GM12865 (cell line): ENCODE measurements at regions not wholly inside any gene's neighbourhood (a gene's known extent, or its start where the extent isn't known, plus 50 kb on each side); places are given as distances from the start of the nearest gene placed in this dataset.

Experiments used
- DNase-seq: peaks from one replicate; pipeline ENCODE4 v3.0.0; 2010; ENCODE audit warnings: low read depth
- H3K4me3 ChIP-seq: 2 replicates; pipeline ENCODE4 v1.5.1; 2011; ENCODE audit warnings: mild to moderate bottlenecking, low read depth, low read length, control low read depth
- CTCF ChIP-seq: IDR thresholded peaks from 2 replicates; pipeline ENCODE4 v1.5.1; 2011; ENCODE audit warnings: low read length, control low read depth, low read depth, inconsistent platforms; ENCODE audit not compliant: insufficient read depth; ENCODE audit errors: missing control alignments

GRCh38 chr4:117239434-117239833 lies 154.1 kb upstream of the TRAM1L1 start:
- no peak for DNase-seq
- H3K4me3 ChIP-seq, result no peak overlapping the region
- no peak for TF ChIP-seq CTCF

GRCh38 chr4:117249333-117249732 lies 164.0 kb upstream of the TRAM1L1 start:
- no peak overlapping the region for H3K4me3 ChIP-seq
- peak; percentile 38 for DNase-seq
- TF ChIP-seq CTCF, result no peak

- no peak for DNase-seq
- no peak overlapping the region for H3K4me3 ChIP-seq
- no peak for TF ChIP-seq CTCF
Observed at GRCh38 chr4:117264072-117264471, 178.7 kb upstream of the TRAM1L1 start.

- no peak overlapping the region for H3K4me3 ChIP-seq
- TF ChIP-seq CTCF, result no peak
- peak; percentile 24 for DNase-seq
Observed at GRCh38 chr4:117267317-117267716, 181.9 kb upstream of the TRAM1L1 start.

- no peak for TF ChIP-seq CTCF
- DNase-seq, result no peak
- no peak overlapping the region for H3K4me3 ChIP-seq
Observed at GRCh38 chr4:117284736-117285135, 199.4 kb upstream of the TRAM1L1 start.

- no peak overlapping the region for H3K4me3 ChIP-seq
- no peak for TF ChIP-seq CTCF
- DNase-seq, result no peak
Observed at GRCh38 chr4:117293784-117294183, 208.4 kb upstream of the TRAM1L1 start.

- no peak for TF ChIP-seq CTCF
- no peak for DNase-seq
Observed at GRCh38 chr4:117302226-117302625, 216.8 kb upstream of the TRAM1L1 start.

More at GRCh38 chr4:117302226-117302625, 216.8 kb upstream of the TRAM1L1 start:
- H3K4me3 ChIP-seq, result no peak overlapping the region
